ENCODE measurements at regions not wholly inside any gene's neighbourhood (a gene's known extent, or its start where the extent isn't known, plus 50 kb on each side); places are given as distances from the start of the nearest gene placed in this dataset.

- no peak for DNase-seq (ENCODE audit: low read depth, low spot score)
Observed at GRCh38 chr1:80668372-80668771, 1132.4 kb upstream of the ADGRL2 start.

- no peak for DNase-seq (ENCODE audit: low read depth, low spot score)
Observed at GRCh38 chr1:80666073-80666472, 1134.7 kb upstream of the ADGRL2 start.

- no peak for DNase-seq (ENCODE audit: low read depth, low spot score)
Observed at GRCh38 chr1:80659161-80659560, 1141.6 kb upstream of the ADGRL2 start.

- no peak for DNase-seq (ENCODE audit: low read depth, low spot score)
Observed at GRCh38 chr1:80657707-80658106, 1143.0 kb upstream of the ADGRL2 start.

- no peak for DNase-seq (ENCODE audit: low read depth, low spot score)
Observed at GRCh38 chr1:80657044-80657643, 1143.6 kb upstream of the ADGRL2 start.

GRCh38 chr1:80656641-80657040, 1144.1 kb upstream of the ADGRL2 start:
- no peak for DNase-seq (ENCODE audit: low read depth, low spot score)

- peak; percentile 23 for DNase-seq (ENCODE audit: low read depth, low spot score)
Observed at GRCh38 chr1:80656014-80656636, 1144.6 kb upstream of the ADGRL2 start.

- no peak for DNase-seq (ENCODE audit: low read depth, low spot score)
Observed at GRCh38 chr1:80646053-80646452, 1154.7 kb upstream of the ADGRL2 start.

GRCh38 chr1:80645621-80646020, 1155.1 kb upstream of the ADGRL2 start:
- DNase-seq (ENCODE audit: low read depth, low spot score): no peak

GRCh38 chr1:80640978-80641377, 1159.8 kb upstream of the ADGRL2 start:
- DNase-seq (ENCODE audit: low read depth, low spot score): no peak

- DNase-seq (ENCODE audit: low read depth, low spot score): no peak
Observed at GRCh38 chr1:80639777-80640533, 1160.8 kb upstream of the ADGRL2 start.

- no peak for DNase-seq (ENCODE audit: low read depth, low spot score)
Observed at GRCh38 chr1:80633947-80634706, 1166.6 kb upstream of the ADGRL2 start.

- DNase-seq (ENCODE audit: low read depth, low spot score): no peak
Observed at GRCh38 chr1:80632284-80632683, 1168.5 kb upstream of the ADGRL2 start.

- no peak for DNase-seq (ENCODE audit: low read depth, low spot score)
Observed at GRCh38 chr1:80629304-80629837, 1171.4 kb upstream of the ADGRL2 start.

- DNase-seq (ENCODE audit: low read depth, low spot score): no peak
Observed at GRCh38 chr1:80624682-80625081, 1176.1 kb upstream of the ADGRL2 start.

GRCh38 chr1:80607064-80607463, 1193.7 kb upstream of the ADGRL2 start:
- DNase-seq (ENCODE audit: low read depth, low spot score): no peak

GRCh38 chr1:80594013-80594412, 1206.7 kb upstream of the ADGRL2 start:
- no peak for DNase-seq (ENCODE audit: low read depth, low spot score)

GRCh38 chr1:80593197-80593596, 1207.5 kb upstream of the ADGRL2 start:
- DNase-seq (ENCODE audit: low read depth, low spot score): no peak

- no peak for DNase-seq (ENCODE audit: low read depth, low spot score)
Observed at GRCh38 chr1:80582980-80583379, 1217.8 kb upstream of the ADGRL2 start.

GRCh38 chr1:80579055-80579454, 1221.7 kb upstream of the ADGRL2 start:
- DNase-seq (ENCODE audit: low read depth, low spot score): no peak

- DNase-seq (ENCODE audit: low read depth, low spot score): no peak
Observed at GRCh38 chr1:80566867-80567266, 1233.9 kb upstream of the ADGRL2 start.

GRCh38 chr1:80566123-80566522, 1234.6 kb upstream of the ADGRL2 start:
- no peak for DNase-seq (ENCODE audit: low read depth, low spot score)
